ENCODE measurements at regions not wholly inside any gene's neighbourhood (a gene's known extent, or its start where the extent isn't known, plus 50 kb on each side); places are given as distances from the start of the nearest gene placed in this dataset.
A peak's percentile ranks its signal among the peaks of the same experiment; 100 is the strongest.

DNA sequence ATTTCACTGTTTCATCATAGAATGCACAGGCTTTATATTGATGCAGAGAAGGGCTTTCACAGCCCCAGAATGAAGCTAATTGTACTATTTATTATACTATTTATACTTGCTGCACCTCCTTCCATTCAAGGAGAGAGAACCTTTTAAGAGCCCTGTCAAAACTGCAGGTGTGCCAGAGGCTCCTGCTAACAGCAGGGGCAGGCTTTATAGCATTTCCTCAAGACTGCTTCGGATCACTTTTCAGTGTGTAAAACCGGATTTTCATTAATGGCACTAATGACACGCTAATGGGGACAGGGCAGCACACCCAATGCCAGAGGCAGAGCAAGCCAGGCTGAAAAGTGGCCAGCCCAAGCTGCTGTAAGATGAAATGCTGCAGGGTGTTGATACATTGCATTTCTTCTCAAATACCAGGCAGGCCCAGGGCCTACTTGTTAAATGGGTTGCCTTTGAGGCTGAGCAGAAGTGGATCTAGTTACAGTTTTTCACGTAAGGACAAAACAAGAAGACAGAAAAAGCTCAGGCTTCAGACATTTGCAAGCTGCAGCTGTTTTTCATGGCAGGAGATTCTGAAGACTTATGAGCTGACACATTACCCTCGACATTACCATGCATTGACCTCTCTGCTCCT lies 487.7 kb upstream of the BTBD3 start:
- H3K23ac ChIP-seq (ENCODE audit: insufficient read length) = no peak overlapping the region
- CTCF ChIA-PET (ENCODE audit: partially characterized antibody) = interaction anchor here (0.6 to 1.7 kb wide), 3 partner anchors 12 to 30 kb away, joined by 3 read pairs; no protein-coding TSS in a partner anchor
- H2BK15ac ChIP-seq (ENCODE audit: low read length) = no peak overlapping the region
- no peak overlapping the region for H3K14ac ChIP-seq (ENCODE audit: insufficient read length)
- H3K79me1 ChIP-seq (ENCODE audit: low read depth, low read length) = no peaks in the 10 kb centered on the region
- no peak overlapping the region for H3K56ac ChIP-seq (replicated peaks; ENCODE audit: insufficient read length, low read depth, low read length)
- 87% methylated on average over 5 of the region's 5 CpGs; no CpG with 5 or more reads in 1 of the 2 experiments for WGBS, 2 experiments (ENCODE audit: extremely low coverage in 1 of 2, insufficient coverage in 1 of 2, insufficient read length in 1 of 2, insufficient replicate concordance in 2 of 2, low coverage in 1 of 2, low lambda C conversion rate in 2 of 2, missing lambda C conversion rate in 1 of 2)
- H3K4me1 ChIP-seq (replicated peaks in 1 of 4; ENCODE audit: control insufficient read depth in 3 of 4, insufficient read depth in 4 of 4, low read length in 3 of 4) = peaks cover 0 to 5% (median 2%) of the 10 kb centered on the region in 4 experiments; a peak in 3 of 7 replicates
- no peaks in the 10 kb centered on the region for H3K23me2 ChIP-seq (ENCODE audit: low read depth, low read length)
- no peak overlapping the region for H2BK20ac ChIP-seq (ENCODE audit: low read length)
- H4K5ac ChIP-seq (ENCODE audit: insufficient read length, low read depth, low read length) = no peak overlapping the region
- H4K91ac ChIP-seq (replicated peaks; ENCODE audit: insufficient read length, low read length) = no peak overlapping the region
- H3K36me3 ChIP-seq (ENCODE audit: control insufficient read depth in 2 of 4, insufficient read depth in 4 of 4, low read length in 3 of 4) = 0 out of 8 replicates have a peak, but pooled peaks cover 0 to under 1% (median 0%) of the 10 kb centered on the region in 4 experiments
- no peak overlapping the region for H3K27ac ChIP-seq (ENCODE audit: low read depth, low read length)
- DNase-seq (ENCODE audit: low read depth in 1 of 2, low spot score in 2 of 2) = no peak
- no peak overlapping the region for H3K4me3 ChIP-seq (ENCODE audit: extremely low read depth in 1 of 4, insufficient read depth in 2 of 4, low read depth in 3 of 4, low read length in 4 of 4)
- H3K4me2 ChIP-seq (ENCODE audit: insufficient read depth in 1 of 2, low read depth in 2 of 2, low read length in 2 of 2) = no peak overlapping the region
- peaks cover 4 to 5% of the 10 kb centered on the region in 2 experiments for H3K9me3 ChIP-seq (ENCODE audit: insufficient read depth in 2 of 2, low read depth in 1 of 2, low read length in 1 of 2)
- H4K20me1 ChIP-seq (replicated peaks in 1 of 2; ENCODE audit: control insufficient read depth in 1 of 2, insufficient read depth in 2 of 2, low read length in 2 of 2) = no peaks in the 10 kb centered on the region
- H3K27me3 ChIP-seq (replicated peaks in 1 of 4; ENCODE audit: control insufficient read depth in 3 of 4, extremely low read depth in 1 of 4, insufficient read depth in 3 of 4, low read length in 3 of 4) = no peaks in the 10 kb centered on the region
- H3K79me2 ChIP-seq (ENCODE audit: control insufficient read depth in 1 of 2, insufficient read depth in 2 of 2, low read length in 2 of 2) = no peaks in the 10 kb centered on the region
- H3K4ac ChIP-seq (replicated peaks; ENCODE audit: insufficient read length, low read depth, low read length) = no peak overlapping the region
- no peak overlapping the region for H2BK120ac ChIP-seq (replicated peaks; ENCODE audit: low read depth, low read length)
- no peak overlapping the region; the same call in 1 of the 2 replicates for H2BK5ac ChIP-seq (ENCODE audit: low read depth, low read length)
- FAIRE-seq = no peak
- H3K9ac ChIP-seq (replicated peaks in 1 of 4; ENCODE audit: extremely low read depth in 1 of 4, low read depth in 3 of 4, low read length in 3 of 4) = no peak overlapping the region; a peak in 1 of 7 replicates
- no peak overlapping the region for H2AK5ac ChIP-seq (ENCODE audit: low read depth, low read length)
- H2BK12ac ChIP-seq (ENCODE audit: low read depth, low read length) = no peak overlapping the region
- H3K18ac ChIP-seq (ENCODE audit: extremely low read depth, low read length) = no peak overlapping the region
- POLR2A ChIA-PET (ENCODE audit: partially characterized antibody) = no interaction called here
- H4K8ac ChIP-seq (ENCODE audit: extremely low read depth, insufficient read depth, low read length) = no peak overlapping the region
- 0 out of 2 replicates have a peak overlapping the region, but pooled peaks have one; percentile 36 for H2AFZ ChIP-seq (ENCODE audit: low read length)
- TF ChIP-seq SIN3A (conservative IDR thresholded peaks at IDR 0.05 in 1 of 2, IDR thresholded peaks at IDR 0.05 in 1 of 2; ENCODE audit: low read depth in 1 of 2, low read length in 2 of 2) (no peak), BACH1 (IDR thresholded peaks at IDR 0.05; ENCODE audit: low read length) (no peak), CBX8 (IDR thresholded peaks at IDR 0.05; ENCODE audit: borderline replicate concordance, low read depth, low read length) (no peak), EGR1 (IDR thresholded peaks at IDR 0.05; ENCODE audit: borderline replicate concordance, low read depth, low read length) (no peak), PHF8 (conservative IDR thresholded peaks at IDR 0.05; ENCODE audit: low read depth, low read length) (no peak), CHD2 (IDR thresholded peaks at IDR 0.05; ENCODE audit: low read length) (no peak), CREB1 (IDR thresholded peaks at IDR 0.05) (no peak), SP4 (IDR thresholded peaks at IDR 0.05; ENCODE audit: low read length) (no peak), YY1 (IDR thresholded peaks at IDR 0.05; ENCODE audit: low read depth, low read length) (no peak), SAP30 (IDR thresholded peaks at IDR 0.05; ENCODE audit: insufficient read depth, insufficient replicate concordance, low read length) (no peak), SIX5 (IDR thresholded peaks at IDR 0.05; ENCODE audit: low read depth, low read length) (no peak), KDM5A (IDR thresholded peaks at IDR 0.05; ENCODE audit: low read length) (no peak), BRCA1 (IDR thresholded peaks at IDR 0.05; ENCODE audit: low read depth, low read length) (no peak), CBX5 (IDR thresholded peaks at IDR 0.05; ENCODE audit: low read depth, low read length) (no peak), HDAC6 (IDR thresholded peaks at IDR 0.05; ENCODE audit: low read depth, low read length) (no peak)

Data from H1 (cell line).